Hepatocyte (in vitro differentiated cells): ENCODE measurements at regions not wholly inside any gene's neighbourhood (a gene's known extent, or its start where the extent isn't known, plus 50 kb on each side); places are given as distances from the start of the nearest gene placed in this dataset.

ENCODE experiments used
- DNase-seq: peaks from one replicate; pipeline ENCODE4 v3.0.0-alpha.2; 2016; ENCODE audit warnings: low spot score
- H2AFZ ChIP-seq: fragments of 200-600 bp; sonication (generic); 2 replicates; pipeline ENCODE4 v1.6.0; 2016; ENCODE audit warnings: antibody characterized with exemption, mild to moderate bottlenecking
- H3K27ac ChIP-seq: fragments of 200-600 bp; sonication (generic); 2 replicates; pipeline ENCODE4 v1.5.1; 2016; ENCODE audit warnings: mild to moderate bottlenecking
- H3K27me3 ChIP-seq: fragments of 200-600 bp; sonication (generic); 2 replicates; pipeline ENCODE4 v1.6.1; 2016
- H3K36me3 ChIP-seq: fragments of 200-600 bp; sonication (generic); replicated peaks from 2 replicates; pipeline ENCODE4 v1.5.1; 2016; ENCODE audit warnings: low read depth; ENCODE audit not compliant: insufficient read depth
- H3K4me1 ChIP-seq: fragments of 200-600 bp; sonication (generic); 2 replicates; pipeline ENCODE4 v1.5.1; 2016; ENCODE audit warnings: mild to moderate bottlenecking, moderate library complexity; ENCODE audit not compliant: insufficient read depth
- H3K4me2 ChIP-seq: fragments of 200-600 bp; sonication (generic); 2 replicates; pipeline ENCODE4 v1.6.0; 2016
- H3K4me3 ChIP-seq: fragments of 200-600 bp; sonication (generic); 2 replicates; pipeline ENCODE4 v1.5.1; 2016; ENCODE audit warnings: mild to moderate bottlenecking
- H3K79me2 ChIP-seq: fragments of 200-600 bp; sonication (generic); 2 replicates; pipeline ENCODE4 v1.6.0; 2017; ENCODE audit warnings: mild to moderate bottlenecking
- H3K9me2 ChIP-seq: fragments of 200-600 bp; sonication (generic); replicated peaks from 2 replicates; pipeline ENCODE4 v1.6.0; 2017; ENCODE audit warnings: mild to moderate bottlenecking; ENCODE audit not compliant: insufficient read depth
- H3K9me3 ChIP-seq: fragments of 200-600 bp; sonication (generic); 2 replicates; pipeline ENCODE4 v1.5.1; 2016; ENCODE audit warnings: low read depth, mild to moderate bottlenecking
- H4K20me1 ChIP-seq: fragments of 200-600 bp; sonication (generic); 2 replicates; pipeline ENCODE4 v1.6.0; 2016; ENCODE audit warnings: mild to moderate bottlenecking; ENCODE audit not compliant: insufficient read depth, poor library complexity, severe bottlenecking
- CTCF ChIP-seq: fragments of 200-600 bp; sonication (generic); IDR thresholded peaks from 2 replicates; pipeline ENCODE4 v1.5.1; 2016; ENCODE audit warnings: antibody characterized with exemption, mild to moderate bottlenecking; ENCODE audit not compliant: poor library complexity
- EZH2 ChIP-seq: fragments of 200-600 bp; sonication (generic); IDR thresholded peaks from 2 replicates; pipeline ENCODE4 v1.6.1; 2016; ENCODE audit warnings: antibody characterized with exemption, mild to moderate bottlenecking, borderline replicate concordance
- EZH2phosphoT487 ChIP-seq: fragments of 200-600 bp; sonication (generic); IDR thresholded peaks from one replicate; pipeline ENCODE4 v1.6.1; 2018; ENCODE audit warnings: antibody characterized with exemption, mild to moderate bottlenecking, low read depth, moderate library complexity; ENCODE audit not compliant: unreplicated experiment, severe bottlenecking
- WGBS: methylation state at CpG from one replicate; pipeline ENCODE4 v1.1.6; 2016; ENCODE audit warnings: low lambda C conversion rate; ENCODE audit errors: missing lambda C conversion rate; 5-methylcytosine and 5-hydroxymethylcytosine counted together

DNA sequence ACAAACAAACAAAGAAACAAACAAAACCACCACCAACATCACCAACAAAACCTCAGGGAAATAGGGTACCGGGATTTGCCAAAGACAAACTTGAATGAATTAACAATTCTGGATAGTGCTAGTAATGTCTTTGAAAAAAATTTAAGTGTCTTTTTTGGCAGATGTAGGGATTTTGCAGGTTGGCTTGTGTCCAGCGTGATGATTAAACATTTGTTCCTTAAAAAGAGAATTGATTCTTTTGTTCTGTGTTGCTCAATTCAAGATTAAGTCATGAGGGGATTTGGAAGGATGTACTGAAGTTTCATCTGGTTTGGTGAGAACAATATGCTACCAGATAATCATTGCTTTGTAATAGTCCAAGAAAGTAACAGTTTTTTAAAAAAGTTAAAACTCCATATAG lies 125.1 kb upstream of the HS3ST5 start:
- 87% methylated on average over 2 of the region's 2 CpGs for WGBS
- H3K79me2 ChIP-seq, result no peaks in the 10 kb centered on the region
- H3K4me1 ChIP-seq, result no peaks in the 10 kb centered on the region
- no peak overlapping the region for H2AFZ ChIP-seq
- DNase-seq, result no peak
- H4K20me1 ChIP-seq, result no peaks in the 10 kb centered on the region
- H3K27ac ChIP-seq, result no peak overlapping the region
- H3K9me3 ChIP-seq, result no peaks in the 10 kb centered on the region
- no peaks in the 10 kb centered on the region for H3K9me2 ChIP-seq
- TF ChIP-seq EZH2 (no peak), CTCF (no peak), EZH2phosphoT487 (no peak)
- H3K27me3 ChIP-seq, result no peaks in the 10 kb centered on the region
- H3K4me2 ChIP-seq, result no peak overlapping the region
- no peaks in the 10 kb centered on the region for H3K36me3 ChIP-seq
- H3K4me3 ChIP-seq, result no peak overlapping the region

GRCh38 chr6:114465511-114465910 lies 122.7 kb upstream of the HS3ST5 start:
- H3K9me3 ChIP-seq, result no peaks in the 10 kb centered on the region
- no peaks in the 10 kb centered on the region for H4K20me1 ChIP-seq
- no peaks in the 10 kb centered on the region for H3K79me2 ChIP-seq
- no peaks in the 10 kb centered on the region for H3K27me3 ChIP-seq
- no peak overlapping the region for H3K4me3 ChIP-seq
- no peak for DNase-seq
- TF ChIP-seq EZH2phosphoT487, result no peak
- no peak for TF ChIP-seq EZH2
- no peak for TF ChIP-seq CTCF
- H2AFZ ChIP-seq, result no peak overlapping the region
- 84% methylated on average over 4 of the region's 4 CpGs for WGBS
- H3K4me2 ChIP-seq, result no peak overlapping the region
- H3K9me2 ChIP-seq, result no peaks in the 10 kb centered on the region
- no peaks in the 10 kb centered on the region for H3K36me3 ChIP-seq
- H3K4me1 ChIP-seq, result no peaks in the 10 kb centered on the region
- H3K27ac ChIP-seq, result no peak overlapping the region

- H2AFZ ChIP-seq, result no peak overlapping the region
- H3K9me3 ChIP-seq, result no peaks in the 10 kb centered on the region
- H3K4me3 ChIP-seq, result no peak overlapping the region
- DNase-seq, result no peak
- no peaks in the 10 kb centered on the region for H4K20me1 ChIP-seq
- no peaks in the 10 kb centered on the region for H3K9me2 ChIP-seq
- H3K36me3 ChIP-seq, result no peaks in the 10 kb centered on the region
- no peaks in the 10 kb centered on the region for H3K4me1 ChIP-seq
- no peaks in the 10 kb centered on the region for H3K79me2 ChIP-seq
- 93% methylated on average over 1 of the region's 1 CpG for WGBS
- H3K27ac ChIP-seq, result no peak overlapping the region
- TF ChIP-seq EZH2phosphoT487, result no peak
- TF ChIP-seq CTCF, result no peak
- TF ChIP-seq EZH2, result no peak
- no peak overlapping the region for H3K4me2 ChIP-seq
- H3K27me3 ChIP-seq, result no peaks in the 10 kb centered on the region
These were observed 111.0 kb upstream of the HS3ST5 start for GRCh38 chr6:114453737-114454276.

GRCh38 chr6:114452785-114453401 lies 110.1 kb upstream of the HS3ST5 start:
- H3K4me1 ChIP-seq, result no peaks in the 10 kb centered on the region

More at GRCh38 chr6:114452785-114453401, 110.1 kb upstream of the HS3ST5 start:
- Histone ChIP-seq H3K9me2 (no peaks in the 10 kb centered on the region), H3K27ac (no peak overlapping the region), H3K4me2 (no peak overlapping the region), H3K27me3 (no peaks in the 10 kb centered on the region), H4K20me1 (no peaks in the 10 kb centered on the region), H3K4me3 (no peak overlapping the region), H3K79me2 (no peaks in the 10 kb centered on the region), H3K36me3 (no peaks in the 10 kb centered on the region), H2AFZ (no peak overlapping the region), H3K9me3 (no peaks in the 10 kb centered on the region)
- no peak for DNase-seq
- no peak for TF ChIP-seq EZH2phosphoT487
- no peak for TF ChIP-seq CTCF
- 94% methylated on average over 4 of the region's 4 CpGs for WGBS
